MM.1S (cell line): ENCODE measurements at regions not wholly inside any gene's neighbourhood (a gene's known extent, or its start where the extent isn't known, plus 50 kb on each side); places are given as distances from the start of the nearest gene placed in this dataset.

Experiments used
- DNase-seq: peaks from one replicate; pipeline ENCODE4 v3.0.0-alpha.2; 2015
- H2AFZ ChIP-seq: fragments of 300-600 bp; sonication (generic); 2 replicates; pipeline ENCODE4 v1.6.0; 2016; ENCODE audit warnings: antibody characterized with exemption, low read length
- H3F3A ChIP-seq: fragments of 300-600 bp; sonication (generic); 2 replicates; pipeline ENCODE4 v1.6.1; 2016; ENCODE audit warnings: mild to moderate bottlenecking, antibody characterized with exemption, low read length, moderate library complexity, mixed read lengths; ENCODE audit not compliant: insufficient read depth
- H3K27ac ChIP-seq: fragments of 300-600 bp; sonication (generic); 2 replicates; pipeline ENCODE4 v1.5.1; 2016; ENCODE audit warnings: mild to moderate bottlenecking, low read length
- H3K27me3 ChIP-seq: fragments of 300-600 bp; sonication (generic); replicated peaks from 2 replicates; pipeline ENCODE4 v1.6.0; 2016; ENCODE audit warnings: low read length; ENCODE audit not compliant: insufficient read depth
- H3K36me3 ChIP-seq: fragments of 300-600 bp; sonication (generic); replicated peaks from 2 replicates; pipeline ENCODE4 v1.6.1; 2016; ENCODE audit warnings: mild to moderate bottlenecking, low read length, mixed read lengths; ENCODE audit not compliant: insufficient read depth
- H3K4me1 ChIP-seq: fragments of 300-600 bp; sonication (generic); 2 replicates; pipeline ENCODE4 v1.6.1; 2016; ENCODE audit warnings: low read length, mixed read lengths
- H3K4me2 ChIP-seq: fragments of 300-600 bp; sonication (generic); 2 replicates; pipeline ENCODE4 v1.6.0; 2016; ENCODE audit warnings: low read depth, low read length
- H3K4me3 ChIP-seq: fragments of 300-600 bp; sonication (generic); 2 replicates; pipeline ENCODE4 v1.5.1; 2016; ENCODE audit warnings: low read length, mixed read lengths
- H3K79me2 ChIP-seq: fragments of 300-600 bp; sonication (generic); 2 replicates; pipeline ENCODE4 v1.6.1; 2016; ENCODE audit warnings: mixed run types, low read length, mixed read lengths
- H3K9ac ChIP-seq: fragments of 300-600 bp; sonication (generic); 2 replicates; pipeline ENCODE4 v1.6.1; 2016; ENCODE audit warnings: low read length, mixed read lengths
- H3K9me2 ChIP-seq: fragments of 300-600 bp; sonication (generic); replicated peaks from 2 replicates; pipeline ENCODE4 v1.6.1; 2016; ENCODE audit warnings: mild to moderate bottlenecking, low read length, mixed read lengths; ENCODE audit not compliant: insufficient read depth
- H3K9me3 ChIP-seq: fragments of 300-600 bp; sonication (generic); replicated peaks from 2 replicates; pipeline ENCODE4 v1.6.1; 2016; ENCODE audit warnings: mild to moderate bottlenecking, low read length, mixed read lengths; ENCODE audit not compliant: insufficient read depth
- H4K20me1 ChIP-seq: fragments of 300-600 bp; sonication (generic); 2 replicates; pipeline ENCODE4 v1.6.1; 2016; ENCODE audit warnings: mild to moderate bottlenecking, low read length, moderate library complexity, mixed read lengths; ENCODE audit not compliant: insufficient read depth
- EZH2 ChIP-seq: fragments of 300-600 bp; sonication (generic); optimal IDR thresholded peaks from 2 replicates; pipeline ENCODE3; 2017; ENCODE audit warnings: low read depth, mild to moderate bottlenecking, antibody characterized with exemption, low read length, mixed read lengths
- EZH2phosphoT487 ChIP-seq: fragments of 300-600 bp; sonication (generic); IDR thresholded peaks from 2 replicates; pipeline ENCODE4 v1.6.1; 2018; ENCODE audit warnings: antibody characterized with exemption, low read length
- TF ChIP-seq, protein P1 (sequence below): fragments of 300-600 bp; sonication (generic); IDR thresholded peaks from 2 replicates; pipeline ENCODE4 v1.5.1; 2016; ENCODE audit warnings: antibody characterized with exemption, low read length, mixed read lengths

DNA sequence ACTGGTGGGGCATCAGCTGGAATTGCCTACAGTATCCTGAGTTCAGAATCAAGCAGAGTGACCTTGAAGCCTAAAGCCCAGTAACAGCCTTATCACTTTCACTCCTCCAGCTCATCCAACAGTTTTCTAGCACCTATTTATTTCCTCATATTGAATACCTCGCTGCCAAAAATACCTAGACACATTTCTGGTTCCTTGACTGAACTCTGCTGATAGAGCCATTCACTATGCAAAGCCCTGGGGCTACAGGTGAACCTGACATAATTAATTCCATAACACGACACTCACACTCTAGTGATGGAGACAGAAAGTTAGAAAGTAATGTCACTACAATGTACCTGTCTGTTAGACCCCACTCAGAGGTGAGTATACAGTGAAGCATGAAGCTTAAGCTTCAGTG is 149.0 kb upstream of the STX18 start:
- H3K9me2 ChIP-seq: no peaks in the 10 kb centered on the region
- 0 out of 2 replicates have a peak, but pooled peaks cover 6% of the 10 kb centered on the region for H3F3A ChIP-seq
- H3K27me3 ChIP-seq: no peaks in the 10 kb centered on the region
- H3K36me3 ChIP-seq: no peaks in the 10 kb centered on the region
- H4K20me1 ChIP-seq: no peaks in the 10 kb centered on the region
- no peaks in the 10 kb centered on the region for H3K79me2 ChIP-seq
- H3K9ac ChIP-seq: no peak overlapping the region
- no peak overlapping the region for H2AFZ ChIP-seq
- H3K9me3 ChIP-seq: no peaks in the 10 kb centered on the region
- H3K4me2 ChIP-seq: no peak overlapping the region
- peaks cover 35% of the 10 kb centered on the region for H3K4me1 ChIP-seq
- no peak overlapping the region for H3K27ac ChIP-seq
- no peak for DNase-seq
- TF ChIP-seq EZH2 (no peak), EZH2phosphoT487 (no peak)
- TF ChIP-seq, protein P1, sequence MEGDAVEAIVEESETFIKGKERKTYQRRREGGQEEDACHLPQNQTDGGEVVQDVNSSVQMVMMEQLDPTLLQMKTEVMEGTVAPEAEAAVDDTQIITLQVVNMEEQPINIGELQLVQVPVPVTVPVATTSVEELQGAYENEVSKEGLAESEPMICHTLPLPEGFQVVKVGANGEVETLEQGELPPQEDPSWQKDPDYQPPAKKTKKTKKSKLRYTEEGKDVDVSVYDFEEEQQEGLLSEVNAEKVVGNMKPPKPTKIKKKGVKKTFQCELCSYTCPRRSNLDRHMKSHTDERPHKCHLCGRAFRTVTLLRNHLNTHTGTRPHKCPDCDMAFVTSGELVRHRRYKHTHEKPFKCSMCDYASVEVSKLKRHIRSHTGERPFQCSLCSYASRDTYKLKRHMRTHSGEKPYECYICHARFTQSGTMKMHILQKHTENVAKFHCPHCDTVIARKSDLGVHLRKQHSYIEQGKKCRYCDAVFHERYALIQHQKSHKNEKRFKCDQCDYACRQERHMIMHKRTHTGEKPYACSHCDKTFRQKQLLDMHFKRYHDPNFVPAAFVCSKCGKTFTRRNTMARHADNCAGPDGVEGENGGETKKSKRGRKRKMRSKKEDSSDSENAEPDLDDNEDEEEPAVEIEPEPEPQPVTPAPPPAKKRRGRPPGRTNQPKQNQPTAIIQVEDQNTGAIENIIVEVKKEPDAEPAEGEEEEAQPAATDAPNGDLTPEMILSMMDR: no peak
- H3K4me3 ChIP-seq: no peak overlapping the region

- peak overlapping the region; percentile 19 for H2AFZ ChIP-seq
- peak overlapping the region; percentile 63; the same call in 1 of the 2 replicates for H3K4me2 ChIP-seq
- H3K9me2 ChIP-seq: no peaks in the 10 kb centered on the region
- no peaks in the 10 kb centered on the region for H3K9me3 ChIP-seq
- H3K27ac ChIP-seq: peak overlapping the region; percentile 78
- peaks cover 35% of the 10 kb centered on the region for H3K4me1 ChIP-seq
- DNase-seq: peak; percentile 96
- 0 out of 2 replicates have a peak, but pooled peaks cover 6% of the 10 kb centered on the region for H3F3A ChIP-seq
- peak overlapping the region; percentile 26; the same call in 1 of the 2 replicates for H3K9ac ChIP-seq
- no peaks in the 10 kb centered on the region for H3K36me3 ChIP-seq
- no peaks in the 10 kb centered on the region for H4K20me1 ChIP-seq
- no peaks in the 10 kb centered on the region for H3K79me2 ChIP-seq
- TF ChIP-seq, protein P1: peak; percentile 61
- TF ChIP-seq EZH2phosphoT487: no peak
- peak overlapping the region; percentile 17; the same call in 1 of the 2 replicates for H3K4me3 ChIP-seq
- no peaks in the 10 kb centered on the region for H3K27me3 ChIP-seq
Observed at GRCh38 chr4:4689694-4690440, 148.0 kb upstream of the STX18 start.

- no peak overlapping the region for H3K27ac ChIP-seq
- no peaks in the 10 kb centered on the region for H3K27me3 ChIP-seq
- no peaks in the 10 kb centered on the region for H3K36me3 ChIP-seq
- H3F3A ChIP-seq: 0 out of 2 replicates have a peak, but pooled peaks cover 6% of the 10 kb centered on the region
- DNase-seq: no peak
- H3K4me1 ChIP-seq: peaks cover 27% of the 10 kb centered on the region
- H3K9ac ChIP-seq: no peak overlapping the region
- no peaks in the 10 kb centered on the region for H4K20me1 ChIP-seq
- no peak overlapping the region for H3K4me2 ChIP-seq
- H3K9me2 ChIP-seq: no peaks in the 10 kb centered on the region
- no peaks in the 10 kb centered on the region for H3K79me2 ChIP-seq
- no peaks in the 10 kb centered on the region for H3K9me3 ChIP-seq
- no peak overlapping the region for H3K4me3 ChIP-seq
- TF ChIP-seq, protein P1: no peak
- TF ChIP-seq EZH2: no peak
- TF ChIP-seq EZH2phosphoT487: no peak
- H2AFZ ChIP-seq: no peak overlapping the region
Observed at GRCh38 chr4:4687935-4688727, 146.3 kb upstream of the STX18 start.
